Gastrocnemius medialis (tissue), 4 donors: ENCODE measurements at regions not wholly inside any gene's neighbourhood (a gene's known extent, or its start where the extent isn't known, plus 50 kb on each side); places are given as distances from the start of the nearest gene placed in this dataset.

Experiments
- ATAC-seq, 2 donors: fragments of 150-250 bp; one replicate each; pipeline ENCODE4 v1.9.1; 2016
- DNase-seq, 2 donors: peaks; one replicate each; pipeline ENCODE4 v3.0.0-alpha.2; 2019
- H3K27ac ChIP-seq, 4 donors: fragments of 200-600 bp; sonication (generic); 1 replicate in 1 of 4; 2 replicates in 3 of 4; pipeline ENCODE4 v1.5.1; 2016 to 2018; ENCODE audit warnings: mild to moderate bottlenecking in 2 of 4, moderate library complexity in 1 of 4
- H3K27me3 ChIP-seq, 3 donors: fragments of 200-600 bp; sonication (generic) in 2 of 3; 1 replicate in 1 of 3; 2 replicates in 2 of 3; pipeline versions ENCODE4 v1.5.1 to v1.6.0; 2016 to 2019; ENCODE audit warnings: mild to moderate bottlenecking in 1 of 3, moderate library complexity in 1 of 3
- H3K36me3 ChIP-seq, 2 donors: fragments of 200-600 bp; sonication (generic) in 1 of 2; one replicate each; pipeline ENCODE4 v1.5.1; 2017 to 2018
- H3K4me1 ChIP-seq, 2 donors: fragments of 200-600 bp; sonication (generic) in 1 of 2; one replicate each; pipeline ENCODE4 v1.5.1; 2016 to 2017; ENCODE audit warnings: mild to moderate bottlenecking in 2 of 2
- H3K4me3 ChIP-seq, 4 donors: fragments of 200-600 bp; sonication (generic) in 3 of 4; 1 replicate in 1 of 4; 2 replicates in 3 of 4; pipeline ENCODE4 v1.5.1; 2016 to 2019; ENCODE audit warnings: mild to moderate bottlenecking in 2 of 4
- H3K9me3 ChIP-seq, 3 donors: fragments of 200-600 bp; sonication (generic) in 2 of 3; 1 replicate in 1 of 3; 2 replicates in 2 of 3; pipeline ENCODE4 v1.5.1; 2016 to 2019
- CTCF ChIP-seq, 5 experiments: fragments of 450-650 bp in 3 of 5; fragments of 200-600 bp in 2 of 5; sonication (generic) in 2 of 5; IDR thresholded peaks in 4 of 5; conservative IDR thresholded peaks in 1 of 5; 1 replicate in 4 of 5; 2 replicates in 1 of 5; pipeline ENCODE4 v1.5.1; 2016 to 2019; ENCODE audit warnings: antibody characterized with exemption in 5 of 5, mild to moderate bottlenecking in 3 of 5, moderate library complexity in 3 of 5
- POLR2A ChIP-seq, 2 donors: fragments of 450-650 bp; IDR thresholded peaks; one replicate each; pipeline ENCODE4 v1.6.1; 2017; ENCODE audit warnings: antibody characterized with exemption in 2 of 2, mild to moderate bottlenecking in 2 of 2, moderate library complexity in 2 of 2
- in situ Hi-C, 4 donors: fragments of 200-750 bp; cut with MboI; loops; one replicate each; pipeline versions ENCODE4 v1.15.0 to v1.8.0; 2017; ENCODE audit warnings: low sequenced_read_pairs in 4 of 4
- intact Hi-C: fragments of 100-400 bp; cut with DNase I; formaldehyde crosslinking; loops from one replicate; pipeline ENCODE4 v1.15.1; 2023; ENCODE audit warnings: low total_unique reads

DNA sequence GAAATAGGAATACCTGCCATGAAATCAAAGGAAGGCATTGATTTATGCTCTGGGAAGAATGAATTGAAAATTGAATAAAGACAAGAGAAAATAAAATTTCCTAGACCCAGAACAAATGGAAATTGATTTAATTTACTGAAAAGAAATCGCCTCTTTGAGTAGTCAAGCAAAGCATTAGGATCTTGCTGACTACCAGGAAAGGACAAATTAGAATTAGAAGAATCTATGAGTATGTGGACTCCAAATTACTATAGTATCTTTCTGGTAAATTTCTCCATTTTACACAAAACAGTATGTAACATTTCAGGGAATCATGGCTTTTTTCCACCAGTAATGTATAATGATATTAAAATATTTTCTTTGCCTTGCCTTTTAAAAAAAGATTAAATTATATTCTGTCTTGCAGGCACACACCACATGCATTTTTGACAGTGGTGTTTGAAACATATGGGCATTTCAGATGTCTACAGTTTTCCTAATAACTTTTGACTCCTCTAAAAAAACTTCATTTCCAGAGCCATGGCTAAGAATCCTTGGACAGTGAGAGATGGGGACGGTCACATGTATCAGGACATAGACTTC is 768.7 kb upstream of the NRSN1 start:
- DNase-seq, result no peak
- ATAC-seq, result no peak
- in situ Hi-C loops, result no loop called here
- H3K9me3 ChIP-seq, result no peaks in the 10 kb centered on the region
- intact Hi-C loops, result no loop called here
- TF ChIP-seq POLR2A (IDR thresholded peaks at IDR 0.05) (no peak), CTCF (IDR thresholded peaks at IDR 0.05 in 4 of 5, conservative IDR thresholded peaks at IDR 0.05 in 1 of 5) (no peak)
- no peak overlapping the region for H3K27ac ChIP-seq
- H3K36me3 ChIP-seq, result no peaks in the 10 kb centered on the region
- H3K27me3 ChIP-seq, result no peaks in the 10 kb centered on the region
- no peaks in the 10 kb centered on the region for H3K4me1 ChIP-seq
- H3K4me3 ChIP-seq, result no peak overlapping the region

DNA sequence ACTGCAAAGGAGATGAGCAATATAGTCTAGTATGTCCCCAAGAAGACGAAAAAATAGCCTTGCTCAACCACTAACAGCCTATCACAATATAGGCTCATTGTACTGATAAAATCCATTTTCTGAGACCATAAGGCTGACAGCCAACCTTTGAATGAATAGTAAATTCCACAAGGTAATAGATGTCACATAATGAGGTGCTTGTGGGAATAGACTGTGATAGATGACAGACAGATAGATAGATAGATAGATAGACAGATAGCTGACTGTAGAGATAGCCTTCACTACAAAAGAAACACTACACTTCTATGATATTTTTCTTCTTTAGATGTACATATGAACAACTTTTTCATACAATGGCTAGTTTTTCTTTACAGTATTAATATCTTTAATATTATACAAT is 760.3 kb upstream of the NRSN1 start:
- DNase-seq, result no peak
- no peak for ATAC-seq
- in situ Hi-C loops, result no loop called here
- Histone ChIP-seq H3K4me3 (no peak overlapping the region), H3K27ac (no peak overlapping the region), H3K4me1 (no peaks in the 10 kb centered on the region), H3K27me3 (no peaks in the 10 kb centered on the region), H3K9me3 (no peaks in the 10 kb centered on the region), H3K36me3 (no peaks in the 10 kb centered on the region)
- TF ChIP-seq POLR2A (IDR thresholded peaks at IDR 0.05), result no peak
- no peak for TF ChIP-seq CTCF (IDR thresholded peaks at IDR 0.05 in 4 of 5, conservative IDR thresholded peaks at IDR 0.05 in 1 of 5)
- intact Hi-C loops, result no loop called here

DNA sequence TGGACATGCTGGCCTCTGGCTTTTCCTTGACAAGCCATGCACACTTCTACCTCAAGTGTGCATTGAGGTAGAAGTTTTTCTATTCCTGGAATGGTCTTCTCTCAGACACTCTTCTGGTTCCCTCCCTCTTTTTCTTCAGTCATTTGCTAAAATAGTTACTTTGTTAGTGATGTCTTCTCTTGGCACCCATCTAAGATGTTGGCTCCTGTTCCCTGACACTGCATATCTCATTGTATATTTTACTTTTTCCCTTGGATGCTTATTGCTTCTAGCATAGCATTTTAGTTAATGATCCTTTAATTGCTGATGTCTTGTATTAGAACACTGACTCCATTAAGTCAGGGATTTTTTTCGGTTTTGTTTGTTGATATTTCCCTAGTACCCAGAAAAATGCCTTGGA is 758.7 kb upstream of the NRSN1 start:
- no peaks in the 10 kb centered on the region for H3K9me3 ChIP-seq
- intact Hi-C loops (no loop called here), in situ Hi-C loops (no loop called here)
- no peaks in the 10 kb centered on the region for H3K27me3 ChIP-seq
- no peak overlapping the region for H3K27ac ChIP-seq
- H3K36me3 ChIP-seq, result no peaks in the 10 kb centered on the region
- ATAC-seq (no peak), DNase-seq (no peak)
- no peaks in the 10 kb centered on the region for H3K4me1 ChIP-seq
- TF ChIP-seq CTCF (IDR thresholded peaks at IDR 0.05 in 4 of 5, conservative IDR thresholded peaks at IDR 0.05 in 1 of 5) (no peak), POLR2A (IDR thresholded peaks at IDR 0.05) (no peak)
- H3K4me3 ChIP-seq, result no peak overlapping the region

GRCh38 chr6:23368557-23368956 is 757.5 kb upstream of the NRSN1 start:
- intact Hi-C loops, result no loop called here

More at GRCh38 chr6:23368557-23368956, 757.5 kb upstream of the NRSN1 start:
- ATAC-seq, result no peak
- Histone ChIP-seq H3K36me3 (no peaks in the 10 kb centered on the region), H3K27ac (no peak overlapping the region), H3K4me1 (no peaks in the 10 kb centered on the region), H3K9me3 (no peaks in the 10 kb centered on the region), H3K27me3 (no peaks in the 10 kb centered on the region), H3K4me3 (no peak overlapping the region)
- in situ Hi-C loops, result no loop called here
- TF ChIP-seq CTCF (IDR thresholded peaks at IDR 0.05 in 4 of 5, conservative IDR thresholded peaks at IDR 0.05 in 1 of 5) (no peak), POLR2A (IDR thresholded peaks at IDR 0.05) (no peak)
- no peak for DNase-seq
